Uterus (tissue), 2 donors: ENCODE measurements at regions not wholly inside any gene's neighbourhood (a gene's known extent, or its start where the extent isn't known, plus 50 kb on each side); places are given as distances from the start of the nearest gene placed in this dataset.
"Not testable (repeated sequence)": the region's sequence is repeated elsewhere in the genome, so short reads cannot be mapped to it uniquely, and the experiment has no call there.

Experiments
- POLR2A ChIP-seq, 2 donors: fragments of 450-650 bp; IDR thresholded peaks; one replicate each; pipeline ENCODE4 v1.6.1; 2016; ENCODE audit warnings: antibody characterized with exemption in 2 of 2, mild to moderate bottlenecking in 1 of 2, moderate library complexity in 1 of 2
- TF ChIP-seq, protein P1 (sequence below), 4 experiments: fragments of 200-600 bp in 2 of 4; fragments of 450-650 bp in 2 of 4; sonication (generic) in 2 of 4; IDR thresholded peaks; one replicate each; pipeline ENCODE4 v1.5.1; 2016 to 2019; ENCODE audit warnings: antibody characterized with exemption in 4 of 4, mild to moderate bottlenecking in 2 of 4, moderate library complexity in 1 of 4

DNA sequence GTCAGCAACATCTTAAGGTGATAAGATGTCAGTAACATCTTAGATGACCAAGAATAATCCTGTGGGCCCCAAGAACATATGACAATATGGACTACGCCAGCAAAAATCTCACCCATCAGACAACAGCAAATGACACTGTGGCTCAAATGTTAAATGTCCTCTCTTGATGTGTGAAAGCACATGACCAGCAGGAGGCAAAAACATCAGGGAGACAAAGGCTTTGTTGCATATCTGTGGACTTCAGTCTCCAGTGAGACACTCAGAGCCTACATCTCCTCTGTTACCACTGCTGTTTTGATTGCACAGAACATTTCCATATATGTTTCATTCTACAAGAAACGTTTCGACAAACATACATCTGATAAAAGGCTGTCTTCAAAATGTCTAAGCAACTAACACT lies 103.5 kb downstream of the POTEG start:
- TF ChIP-seq, protein P1, sequence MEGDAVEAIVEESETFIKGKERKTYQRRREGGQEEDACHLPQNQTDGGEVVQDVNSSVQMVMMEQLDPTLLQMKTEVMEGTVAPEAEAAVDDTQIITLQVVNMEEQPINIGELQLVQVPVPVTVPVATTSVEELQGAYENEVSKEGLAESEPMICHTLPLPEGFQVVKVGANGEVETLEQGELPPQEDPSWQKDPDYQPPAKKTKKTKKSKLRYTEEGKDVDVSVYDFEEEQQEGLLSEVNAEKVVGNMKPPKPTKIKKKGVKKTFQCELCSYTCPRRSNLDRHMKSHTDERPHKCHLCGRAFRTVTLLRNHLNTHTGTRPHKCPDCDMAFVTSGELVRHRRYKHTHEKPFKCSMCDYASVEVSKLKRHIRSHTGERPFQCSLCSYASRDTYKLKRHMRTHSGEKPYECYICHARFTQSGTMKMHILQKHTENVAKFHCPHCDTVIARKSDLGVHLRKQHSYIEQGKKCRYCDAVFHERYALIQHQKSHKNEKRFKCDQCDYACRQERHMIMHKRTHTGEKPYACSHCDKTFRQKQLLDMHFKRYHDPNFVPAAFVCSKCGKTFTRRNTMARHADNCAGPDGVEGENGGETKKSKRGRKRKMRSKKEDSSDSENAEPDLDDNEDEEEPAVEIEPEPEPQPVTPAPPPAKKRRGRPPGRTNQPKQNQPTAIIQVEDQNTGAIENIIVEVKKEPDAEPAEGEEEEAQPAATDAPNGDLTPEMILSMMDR (IDR thresholded peaks at IDR 0.05): not testable (repeated sequence)
- not testable (repeated sequence) for TF ChIP-seq POLR2A (IDR thresholded peaks at IDR 0.05)
